ENCODE measurements at regions not wholly inside any gene's neighbourhood (a gene's known extent, or its start where the extent isn't known, plus 50 kb on each side); places are given as distances from the start of the nearest gene placed in this dataset.

- DNase-seq, result no peak
- no peak for FAIRE-seq
- TF ChIP-seq CTCF (IDR thresholded peaks at IDR 0.05), result no peak
- no peak for ATAC-seq
- no peaks in the 10 kb centered on the region for H3K9me3 ChIP-seq
- intact Hi-C loops (cut with DNase I), result no loop called here
- H3K4me1 ChIP-seq, result no peaks in the 10 kb centered on the region
- H3K27me3 ChIP-seq, result peaks cover 0 to 3% (median 0%) of the 10 kb centered on the region in 4 donors
- no peak overlapping the region for H3K27ac ChIP-seq
- no peak overlapping the region for H3K4me3 ChIP-seq
- no peaks in the 10 kb centered on the region for H3K36me3 ChIP-seq
- 60 to 75% methylated on average over 2 of the region's 2 CpGs for WGBS, 2 donors
Observed at GRCh38 chr2:177072090-177072489, 140.5 kb upstream of the HNRNPA3 start.

- H3K27me3 ChIP-seq, result peaks cover 0 to 3% (median 0%) of the 10 kb centered on the region in 4 donors
- H3K4me3 ChIP-seq, result no peak overlapping the region
- H3K36me3 ChIP-seq, result no peaks in the 10 kb centered on the region
- TF ChIP-seq CTCF (IDR thresholded peaks at IDR 0.05), result no peak
- DNase-seq (no peak), FAIRE-seq (no peak), ATAC-seq (no peak)
- no peaks in the 10 kb centered on the region for H3K9me3 ChIP-seq
- intact Hi-C loops (cut with DNase I), result no loop called here
- H3K27ac ChIP-seq, result no peak overlapping the region
- H3K4me1 ChIP-seq, result no peaks in the 10 kb centered on the region
Observed at GRCh38 chr2:177073611-177074010, 139.0 kb upstream of the HNRNPA3 start.

- no peak for FAIRE-seq
Observed at GRCh38 chr2:177074099-177074710, 138.4 kb upstream of the HNRNPA3 start.

GRCh38 chr2:177075254-177075653, 137.3 kb upstream of the HNRNPA3 start:
- intact Hi-C loops (cut with DNase I), result no loop called here
- WGBS, 2 donors, result 18 to 25% methylated on average over 3 of the region's 3 CpGs
- FAIRE-seq, result no peak
- peaks cover 0 to 3% (median 0%) of the 10 kb centered on the region in 4 donors for H3K27me3 ChIP-seq
- no peak overlapping the region for H3K27ac ChIP-seq
- ATAC-seq, result no peak
- no peaks in the 10 kb centered on the region for H3K4me1 ChIP-seq
- no peaks in the 10 kb centered on the region for H3K9me3 ChIP-seq
- H3K4me3 ChIP-seq, result no peak overlapping the region
- no peak for TF ChIP-seq CTCF (IDR thresholded peaks at IDR 0.05)
- no peaks in the 10 kb centered on the region for H3K36me3 ChIP-seq
- no peak for DNase-seq

More at GRCh38 chr2:177074099-177074710, 138.4 kb upstream of the HNRNPA3 start:
- Histone ChIP-seq H3K9me3 (no peaks in the 10 kb centered on the region), H3K4me1 (no peaks in the 10 kb centered on the region), H3K4me3 (no peak overlapping the region), H3K36me3 (no peaks in the 10 kb centered on the region), H3K27me3 (peaks cover 0 to 3% (median 0%) of the 10 kb centered on the region in 4 donors), H3K27ac (no peak overlapping the region)
- ATAC-seq, result no peak
- no peak for DNase-seq
- intact Hi-C loops (cut with DNase I), result no loop called here
- WGBS, 2 donors, result 69 to 78% methylated on average over 5 of the region's 5 CpGs
- TF ChIP-seq CTCF (IDR thresholded peaks at IDR 0.05), result no peak

GRCh38 chr2:177076636-177077179, 135.9 kb upstream of the HNRNPA3 start:
- no peaks in the 10 kb centered on the region for H3K4me1 ChIP-seq
- H3K27ac ChIP-seq, result no peak overlapping the region
- ATAC-seq (no peak), FAIRE-seq (no peak), DNase-seq (no peak)
- WGBS, 2 donors, result 40 to 41% methylated on average over 4 of the region's 4 CpGs
- peaks cover 0 to 3% (median 0%) of the 10 kb centered on the region in 4 donors for H3K27me3 ChIP-seq
- TF ChIP-seq CTCF (IDR thresholded peaks at IDR 0.05), result no peak
- no peaks in the 10 kb centered on the region for H3K9me3 ChIP-seq
- no peak overlapping the region for H3K4me3 ChIP-seq
- intact Hi-C loops (cut with DNase I), result no loop called here
- H3K36me3 ChIP-seq, result no peaks in the 10 kb centered on the region

Measured in pancreas (tissue), 10 donors.